IMR-90 (cell line): ENCODE measurements at regions not wholly inside any gene's neighbourhood (a gene's known extent, or its start where the extent isn't known, plus 50 kb on each side); places are given as distances from the start of the nearest gene placed in this dataset.
"Not testable (repeated sequence)": the region's sequence is repeated elsewhere in the genome, so short reads cannot be mapped to it uniquely, and the experiment has no call there.

ENCODE experiments used
- ATAC-seq: fragments of 200-7000 bp; cut with Tn5 transposase; 2 replicates; pipeline ENCODE4 v1.9.1; 2020; ENCODE audit warnings: low read depth, mild to moderate bottlenecking, moderate library complexity
- BruUV-seq: library from RNA; stranded (reverse); fragments of 400-500 nt; replicated peaks from 2 replicates; lab custom pipeline; 2021; lab: Mats Ljungman, UMichigan
- CTCF ChIA-PET: fragments of 300-600 bp; formaldehyde crosslinking; extraction: SDS; loops from one replicate; lab custom pipeline; 2021; ENCODE audit warnings: antibody characterized with exemption; lab: Yijun Ruan, JAX
- POLR2A ChIA-PET: fragments of 300-600 bp; sonication (Branson Sonifier 250); formaldehyde crosslinking; loops from one replicate; lab custom pipeline; 2022; ENCODE audit warnings: antibody characterized with exemption; ENCODE audit not compliant: unreplicated experiment; lab: Charles Lee
- DNase-seq: peaks from one replicate; pipeline ENCODE4 v3.0.0; 2013
- H2AFZ ChIP-seq: replicated peaks from 2 replicates; pipeline ENCODE3; 2013; ENCODE audit warnings: low read length, mild to moderate bottlenecking; ENCODE audit not compliant: poor library complexity
- H2AK5ac ChIP-seq: 2 replicates; pipeline ENCODE4 v1.6.1; 2013; ENCODE audit warnings: low read depth, low read length, inconsistent platforms
- H2AK9ac ChIP-seq: replicated peaks from 2 replicates; pipeline ENCODE3; 2013; ENCODE audit warnings: mild to moderate bottlenecking, low read depth, low read length, moderate library complexity; ENCODE audit not compliant: poor library complexity
- H2BK120ac ChIP-seq: 2 replicates; pipeline ENCODE4 v1.6.1; 2013; ENCODE audit warnings: low read depth, low read length, inconsistent platforms
- H2BK15ac ChIP-seq: 3 replicates; pipeline ENCODE4 v1.6.1; 2013; ENCODE audit warnings: low read depth, low read length, inconsistent platforms
- H2BK20ac ChIP-seq: 2 replicates; pipeline ENCODE4 v1.6.1; 2013; ENCODE audit warnings: low read depth, mild to moderate bottlenecking, inconsistent platforms, low read length, moderate library complexity
- H2BK5ac ChIP-seq: 2 replicates; pipeline ENCODE4 v1.6.1; 2013; ENCODE audit warnings: mild to moderate bottlenecking, low read depth, low read length, inconsistent platforms; ENCODE audit not compliant: poor library complexity, severe bottlenecking
- H3K14ac ChIP-seq: replicated peaks from 2 replicates; pipeline ENCODE4 v1.6.1; 2013; ENCODE audit warnings: low read depth, low read length, inconsistent platforms
- H3K18ac ChIP-seq: 2 replicates; pipeline ENCODE4 v1.6.1; 2013; ENCODE audit warnings: low read depth, low read length, control low read depth
- H3K23ac ChIP-seq: 2 replicates; pipeline ENCODE4 v1.6.1; 2013; ENCODE audit warnings: low read depth, low read length, inconsistent platforms
- H3K27ac ChIP-seq: 2 replicates; pipeline ENCODE4 v1.5.1; 2013; ENCODE audit warnings: mild to moderate bottlenecking, control low read depth, low read length; ENCODE audit not compliant: insufficient read depth
- H3K27me3 ChIP-seq: 2 replicates; pipeline ENCODE4 v1.6.1; 2013; ENCODE audit warnings: low read length; ENCODE audit not compliant: control insufficient read depth, insufficient read depth
- H3K36me3 ChIP-seq: 2 replicates; pipeline ENCODE4 v1.6.1; 2013; ENCODE audit warnings: low read length, mixed read lengths; ENCODE audit not compliant: control insufficient read depth, insufficient read depth
- H3K4ac ChIP-seq: 2 replicates; pipeline ENCODE4 v1.6.1; 2013; ENCODE audit warnings: low read depth, low read length, inconsistent platforms
- H3K4me1 ChIP-seq: 2 replicates; pipeline ENCODE4 v1.6.1; 2013; ENCODE audit warnings: low read length, mixed read lengths; ENCODE audit not compliant: control insufficient read depth, insufficient read depth
- H3K4me2 ChIP-seq: 2 replicates; pipeline ENCODE4 v1.6.1; 2013; ENCODE audit warnings: low read depth, mild to moderate bottlenecking, control low read depth, low read length, moderate library complexity
- H3K4me3 ChIP-seq: 2 replicates; pipeline ENCODE4 v1.5.1; 2013; ENCODE audit warnings: low read depth, mild to moderate bottlenecking, control low read depth, low read length, moderate library complexity; ENCODE audit not compliant: insufficient read depth
- H3K56ac ChIP-seq: 2 replicates; pipeline ENCODE4 v1.6.1; 2013; ENCODE audit warnings: low read length, inconsistent platforms; ENCODE audit not compliant: insufficient read depth; ENCODE audit errors: extremely low read depth
- H3K79me1 ChIP-seq, 2 experiments: 2 replicates each; pipeline ENCODE4 v1.6.1; 2013; ENCODE audit warnings: low read length in 2 of 2, inconsistent platforms in 1 of 2, low read depth in 1 of 2
- H3K9ac ChIP-seq: 2 replicates; pipeline ENCODE4 v1.6.1; 2013; ENCODE audit warnings: low read depth, low read length, control low read depth
- H3K9me1 ChIP-seq: 2 replicates; pipeline ENCODE4 v1.6.1; 2013; ENCODE audit warnings: low read length, inconsistent platforms; ENCODE audit not compliant: insufficient read depth
- H3K9me3 ChIP-seq: 2 replicates; pipeline ENCODE4 v1.6.1; 2013; ENCODE audit warnings: low read length; ENCODE audit not compliant: control insufficient read depth, insufficient read depth
- H4K20me1 ChIP-seq: 2 replicates; pipeline ENCODE4 v1.6.1; 2013; ENCODE audit warnings: low read length, inconsistent platforms; ENCODE audit not compliant: insufficient read depth
- H4K5ac ChIP-seq: 2 replicates; pipeline ENCODE4 v1.6.1; 2013; ENCODE audit warnings: mild to moderate bottlenecking, low read depth, low read length, control low read depth
- H4K8ac ChIP-seq, 2 experiments: 2 replicates each; pipeline ENCODE4 v1.6.1; 2013; ENCODE audit warnings: low read depth in 2 of 2, low read length in 2 of 2, control low read depth in 1 of 2, inconsistent platforms in 1 of 2
- H4K91ac ChIP-seq: 2 replicates; pipeline ENCODE4 v1.6.1; 2013; ENCODE audit warnings: low read depth, low read length, inconsistent platforms; ENCODE audit not compliant: insufficient read depth
- MAZ ChIP-seq: IDR thresholded peaks from 2 replicates; pipeline ENCODE4 v1.6.1; 2012; ENCODE audit warnings: low read depth, mild to moderate bottlenecking, low read length, improper control_type of control experiment, moderate library complexity, borderline replicate concordance
- RCOR1 ChIP-seq: IDR thresholded peaks from 2 replicates; pipeline ENCODE4 v1.6.1; 2012; ENCODE audit warnings: mild to moderate bottlenecking, low read length, improper control_type of control experiment; ENCODE audit not compliant: insufficient replicate concordance
- SMC3 ChIP-seq: fragments of 150-350 bp; IDR thresholded peaks from 2 replicates; pipeline ENCODE4 v1.6.1; 2016; ENCODE audit warnings: low read depth, mild to moderate bottlenecking, antibody characterized with exemption, low read length, moderate library complexity
- WGBS, 2 experiments: methylation state at CpG; one replicate each; pipeline versions ENCODE4 v1.1.5 to v1.1.7; 2013; ENCODE audit warnings: missing lambda C conversion rate in 2 of 2; ENCODE audit not compliant: insufficient read length in 1 of 2; ENCODE audit errors: extremely low coverage in 2 of 2; 5-methylcytosine and 5-hydroxymethylcytosine counted together
- dilution Hi-C: fragments of 300-500 bp; cut with HindIII; formaldehyde crosslinking; loops from one replicate; pipeline ENCODE4 v1.14.3; 2018; ENCODE audit warnings: low sequenced_read_pairs; ENCODE audit not compliant: unreplicated experiment
- in situ Hi-C: fragments of 300-500 bp; cut with MboI; formaldehyde crosslinking; loops from 3 replicates; pipeline ENCODE4 v1.14.3; 2019; ENCODE audit warnings: low sequenced_read_pairs, inconsistent platforms, mixed read lengths
- intact Hi-C: fragments of 100-400 bp; cut with micrococcal nuclease; formaldehyde crosslinking; loops from 2 replicates; pipeline ENCODE4 v1.10.0; 2022

GRCh38 chr2:869357-869871 lies 81.2 kb upstream of the SNTG2 start:
- no peak overlapping the region for H2BK120ac ChIP-seq
- no peak overlapping the region for H4K8ac ChIP-seq
- H3K36me3 ChIP-seq: no peaks in the 10 kb centered on the region
- no peak overlapping the region for H2AK9ac ChIP-seq
- 75% methylated on average over 7 of the region's 16 CpGs; no CpG with 5 or more reads in 1 of the 2 experiments for WGBS, 2 experiments
- no peaks in the 10 kb centered on the region for H3K4me1 ChIP-seq
- ATAC-seq (no peak), DNase-seq (no peak)
- H2BK15ac ChIP-seq: no peak overlapping the region
- no peak overlapping the region for H3K4me2 ChIP-seq
- ChIA-PET CTCF (no interaction called here), POLR2A (no interaction called here)
- no peaks in the 10 kb centered on the region for H3K9me1 ChIP-seq
- H3K23ac ChIP-seq: no peak overlapping the region
- no peaks in the 10 kb centered on the region for H3K27me3 ChIP-seq
- no peak overlapping the region for H3K27ac ChIP-seq
- no peak overlapping the region for H4K5ac ChIP-seq
- no peak overlapping the region for H3K4ac ChIP-seq
- TF ChIP-seq SMC3 (no peak), RCOR1 (no peak), MAZ (no peak)
- H3K79me1 ChIP-seq: no peaks in the 10 kb centered on the region
- BruUV-seq: no TSS peak
- H2BK20ac ChIP-seq: no peak overlapping the region
- in situ Hi-C loops: no loop called here
- no peak overlapping the region for H3K18ac ChIP-seq
- no peak overlapping the region for H2AK5ac ChIP-seq
- peaks cover 19% of the 10 kb centered on the region for H3K9me3 ChIP-seq
- no peaks in the 10 kb centered on the region for H4K20me1 ChIP-seq
- H3K14ac ChIP-seq: no peak overlapping the region
- H2AFZ ChIP-seq: no peak overlapping the region
- no peak overlapping the region for H3K56ac ChIP-seq
- H2BK5ac ChIP-seq: no peak overlapping the region
- dilution Hi-C loops: no loop called here
- H3K4me3 ChIP-seq: no peak overlapping the region
- no peak overlapping the region for H3K9ac ChIP-seq
- intact Hi-C loops: no loop called here
- H4K91ac ChIP-seq: no peak overlapping the region

GRCh38 chr2:868857-869256 lies 81.8 kb upstream of the SNTG2 start:
- intact Hi-C loops, H2AFZ ChIP-seq, dilution Hi-C loops, H2BK20ac ChIP-seq, H3K36me3 ChIP-seq, H2AK9ac ChIP-seq, H4K8ac ChIP-seq, H4K5ac ChIP-seq, H3K23ac ChIP-seq, BruUV-seq, H3K4ac ChIP-seq, H2BK15ac ChIP-seq, H3K4me2 ChIP-seq, H3K27me3 ChIP-seq, H2BK5ac ChIP-seq, H3K27ac ChIP-seq, CTCF ChIA-PET, H3K18ac ChIP-seq, H2AK5ac ChIP-seq, H4K20me1 ChIP-seq, in situ Hi-C loops, POLR2A ChIA-PET, H3K4me1 ChIP-seq, H3K56ac ChIP-seq, H3K4me3 ChIP-seq, H2BK120ac ChIP-seq, H3K79me1 ChIP-seq, H3K9ac ChIP-seq, ATAC-seq, H3K9me1 ChIP-seq, DNase-seq, H4K91ac ChIP-seq, H3K14ac ChIP-seq: not testable (repeated sequence)
- peaks cover 14% of the 10 kb centered on the region for H3K9me3 ChIP-seq
- 87% methylated on average over 23 of the region's 51 CpGs; no CpG with 5 or more reads in 1 of the 2 experiments for WGBS, 2 experiments
